GM13977 (cell line): ENCODE measurements at regions not wholly inside any gene's neighbourhood (a gene's known extent, or its start where the extent isn't known, plus 50 kb on each side); places are given as distances from the start of the nearest gene placed in this dataset.

ENCODE experiments used
- DNase-seq: peaks from one replicate; pipeline ENCODE4 v3.0.0; 2012; ENCODE audit warnings: low spot score
- CTCF ChIP-seq: IDR thresholded peaks from 2 replicates; pipeline ENCODE4 v1.5.1; 2012; ENCODE audit warnings: mild to moderate bottlenecking, control low read depth; ENCODE audit not compliant: insufficient read depth; ENCODE audit errors: extremely low read depth, missing control alignments
- in situ Hi-C: fragments of 300-500 bp; cut with MboI; formaldehyde crosslinking; loops from one replicate; pipeline ENCODE4 v1.12.0; 2022; ENCODE audit warnings: low sequenced_read_pairs, low pct_unique_long_range_greater_than_20kb, mixed read lengths, inconsistent platforms; ENCODE audit not compliant: unreplicated experiment

GRCh38 chr10:131675104-131675503 lies 225.7 kb upstream of the PPP2R2D start:
- TF ChIP-seq CTCF: no peak
- in situ Hi-C loops: no loop called here
- no peak for DNase-seq

GRCh38 chr10:131676046-131676799 lies 224.6 kb upstream of the PPP2R2D start:
- in situ Hi-C loops: no loop called here
- no peak for TF ChIP-seq CTCF
- no peak for DNase-seq

- no peak for DNase-seq
- in situ Hi-C loops: no loop called here
- TF ChIP-seq CTCF: no peak
Observed at GRCh38 chr10:131676800-131677421, 223.9 kb upstream of the PPP2R2D start.

- DNase-seq: no peak
- no peak for TF ChIP-seq CTCF
- in situ Hi-C loops: no loop called here
Observed at GRCh38 chr10:131677671-131678070, 223.1 kb upstream of the PPP2R2D start.

- DNase-seq: no peak
- in situ Hi-C loops: no loop called here
- TF ChIP-seq CTCF: no peak
Observed at GRCh38 chr10:131678171-131678570, 222.6 kb upstream of the PPP2R2D start.

- no peak for TF ChIP-seq CTCF
- in situ Hi-C loops: no loop called here
- DNase-seq: no peak
Observed at GRCh38 chr10:131678613-131679012, 222.2 kb upstream of the PPP2R2D start.

- no peak for TF ChIP-seq CTCF
- in situ Hi-C loops: no loop called here
Observed at GRCh38 chr10:131679926-131680325, 220.9 kb upstream of the PPP2R2D start.

More at GRCh38 chr10:131679926-131680325, 220.9 kb upstream of the PPP2R2D start:
- no peak for DNase-seq
